Ishikawa (cell line): ENCODE measurements at regions not wholly inside any gene's neighbourhood (a gene's known extent, or its start where the extent isn't known, plus 50 kb on each side); places are given as distances from the start of the nearest gene placed in this dataset.

ENCODE experiments used
- CEBPB ChIP-seq: IDR thresholded peaks from 2 replicates; pipeline ENCODE4 v1.6.1; 2012
- CREB1 ChIP-seq: IDR thresholded peaks from 2 replicates; pipeline ENCODE4 v1.6.1; 2012; ENCODE audit warnings: low read depth
- EGR1 ChIP-seq: IDR thresholded peaks from 2 replicates; pipeline ENCODE4 v1.6.1; 2012
- EP300 ChIP-seq: IDR thresholded peaks from 2 replicates; pipeline ENCODE4 v1.6.1; 2012; ENCODE audit warnings: borderline replicate concordance
- FOXM1 ChIP-seq: IDR thresholded peaks from 2 replicates; pipeline ENCODE4 v1.6.1; 2012; ENCODE audit warnings: low read depth, borderline replicate concordance
- NFIC ChIP-seq: IDR thresholded peaks from 2 replicates; pipeline ENCODE4 v1.6.1; 2012
- RAD21 ChIP-seq: IDR thresholded peaks from 2 replicates; pipeline ENCODE4 v1.6.1; 2012; ENCODE audit warnings: low read depth
- TAF1 ChIP-seq: IDR thresholded peaks from 2 replicates; pipeline ENCODE4 v1.6.1; 2012; ENCODE audit warnings: low read depth, mild to moderate bottlenecking
- TCF12 ChIP-seq: IDR thresholded peaks from 2 replicates; pipeline ENCODE4 v1.6.1; 2012; ENCODE audit warnings: low read depth
- TEAD4 ChIP-seq: IDR thresholded peaks from 2 replicates; pipeline ENCODE4 v1.6.1; 2012
- YY1 ChIP-seq: IDR thresholded peaks from 2 replicates; pipeline ENCODE4 v1.6.1; 2012; ENCODE audit warnings: low read depth
- ZBTB7A ChIP-seq: IDR thresholded peaks from 2 replicates; pipeline ENCODE4 v1.6.1; 2012; ENCODE audit warnings: low read depth
- TF ChIP-seq, protein P1 (sequence below): IDR thresholded peaks from 2 replicates; pipeline ENCODE4 v1.6.1; 2012; ENCODE audit warnings: low read depth, mild to moderate bottlenecking
- TF ChIP-seq, protein P2 (sequence below): IDR thresholded peaks from 2 replicates; pipeline ENCODE4 v1.6.1; 2012
- TF ChIP-seq, protein P3 (sequence below): IDR thresholded peaks from 2 replicates; pipeline ENCODE4 v1.6.1; 2012

DNA sequence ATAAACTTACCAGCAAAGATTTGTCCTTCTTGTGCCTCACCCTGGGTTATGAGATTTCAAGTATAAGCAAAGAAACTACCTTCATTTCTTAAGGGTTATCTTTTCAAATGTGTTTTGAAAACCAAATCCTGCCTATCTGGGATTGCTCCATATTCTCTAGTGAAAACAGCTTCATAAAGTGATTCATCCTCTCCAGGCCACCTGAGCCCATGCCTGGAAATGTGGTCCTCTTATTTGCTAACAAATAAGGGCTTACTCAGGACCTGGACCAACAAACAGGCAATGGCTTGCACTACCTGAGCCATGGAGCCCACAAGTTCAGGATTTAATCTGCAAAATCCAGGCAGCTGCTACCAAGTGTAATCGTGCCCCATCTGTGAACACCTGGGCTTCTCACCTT, 234.4 kb upstream of the RBBP8 start:
- TF ChIP-seq ZBTB7A (no peak), CREB1 (no peak), CEBPB (no peak), NFIC (no peak), TEAD4 (no peak), EGR1 (no peak), RAD21 (no peak)
- TF ChIP-seq, protein P1, sequence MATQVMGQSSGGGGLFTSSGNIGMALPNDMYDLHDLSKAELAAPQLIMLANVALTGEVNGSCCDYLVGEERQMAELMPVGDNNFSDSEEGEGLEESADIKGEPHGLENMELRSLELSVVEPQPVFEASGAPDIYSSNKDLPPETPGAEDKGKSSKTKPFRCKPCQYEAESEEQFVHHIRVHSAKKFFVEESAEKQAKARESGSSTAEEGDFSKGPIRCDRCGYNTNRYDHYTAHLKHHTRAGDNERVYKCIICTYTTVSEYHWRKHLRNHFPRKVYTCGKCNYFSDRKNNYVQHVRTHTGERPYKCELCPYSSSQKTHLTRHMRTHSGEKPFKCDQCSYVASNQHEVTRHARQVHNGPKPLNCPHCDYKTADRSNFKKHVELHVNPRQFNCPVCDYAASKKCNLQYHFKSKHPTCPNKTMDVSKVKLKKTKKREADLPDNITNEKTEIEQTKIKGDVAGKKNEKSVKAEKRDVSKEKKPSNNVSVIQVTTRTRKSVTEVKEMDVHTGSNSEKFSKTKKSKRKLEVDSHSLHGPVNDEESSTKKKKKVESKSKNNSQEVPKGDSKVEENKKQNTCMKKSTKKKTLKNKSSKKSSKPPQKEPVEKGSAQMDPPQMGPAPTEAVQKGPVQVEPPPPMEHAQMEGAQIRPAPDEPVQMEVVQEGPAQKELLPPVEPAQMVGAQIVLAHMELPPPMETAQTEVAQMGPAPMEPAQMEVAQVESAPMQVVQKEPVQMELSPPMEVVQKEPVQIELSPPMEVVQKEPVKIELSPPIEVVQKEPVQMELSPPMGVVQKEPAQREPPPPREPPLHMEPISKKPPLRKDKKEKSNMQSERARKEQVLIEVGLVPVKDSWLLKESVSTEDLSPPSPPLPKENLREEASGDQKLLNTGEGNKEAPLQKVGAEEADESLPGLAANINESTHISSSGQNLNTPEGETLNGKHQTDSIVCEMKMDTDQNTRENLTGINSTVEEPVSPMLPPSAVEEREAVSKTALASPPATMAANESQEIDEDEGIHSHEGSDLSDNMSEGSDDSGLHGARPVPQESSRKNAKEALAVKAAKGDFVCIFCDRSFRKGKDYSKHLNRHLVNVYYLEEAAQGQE: no peak
- TF ChIP-seq, protein P2, sequence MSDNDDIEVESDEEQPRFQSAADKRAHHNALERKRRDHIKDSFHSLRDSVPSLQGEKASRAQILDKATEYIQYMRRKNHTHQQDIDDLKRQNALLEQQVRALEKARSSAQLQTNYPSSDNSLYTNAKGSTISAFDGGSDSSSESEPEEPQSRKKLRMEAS: no peak
- TF ChIP-seq, protein P3, sequence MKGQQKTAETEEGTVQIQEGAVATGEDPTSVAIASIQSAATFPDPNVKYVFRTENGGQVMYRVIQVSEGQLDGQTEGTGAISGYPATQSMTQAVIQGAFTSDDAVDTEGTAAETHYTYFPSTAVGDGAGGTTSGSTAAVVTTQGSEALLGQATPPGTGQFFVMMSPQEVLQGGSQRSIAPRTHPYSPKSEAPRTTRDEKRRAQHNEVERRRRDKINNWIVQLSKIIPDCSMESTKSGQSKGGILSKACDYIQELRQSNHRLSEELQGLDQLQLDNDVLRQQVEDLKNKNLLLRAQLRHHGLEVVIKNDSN: no peak

DNA sequence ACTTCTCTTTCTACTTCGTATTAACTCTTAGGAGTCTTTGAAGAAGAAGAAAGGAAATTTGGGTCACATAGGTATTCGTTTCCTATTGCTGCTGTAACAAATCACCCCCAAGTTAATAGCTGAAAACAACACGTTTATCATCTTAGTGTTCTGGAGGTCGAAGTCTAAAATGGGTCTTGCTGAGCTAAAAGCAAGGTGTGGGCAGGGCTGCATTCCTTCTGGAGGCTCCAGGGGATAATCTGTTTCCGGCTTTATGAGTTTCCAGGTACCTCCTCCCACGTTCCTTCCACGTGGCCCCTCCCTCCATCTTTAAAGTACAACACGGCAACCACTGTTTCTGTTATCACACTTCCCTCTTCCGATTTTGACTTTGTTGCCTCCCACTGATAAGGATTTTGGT, 233.5 kb upstream of the RBBP8 start:
- TF ChIP-seq YY1 (no peak), TCF12 (no peak), EP300 (no peak), FOXM1 (no peak), CEBPB (no peak), TAF1 (no peak), CREB1 (no peak), NFIC (no peak), ZBTB7A (no peak), RAD21 (no peak), EGR1 (no peak), TEAD4 (no peak)
- TF ChIP-seq, protein P1: no peak
- TF ChIP-seq, protein P2: no peak

DNA sequence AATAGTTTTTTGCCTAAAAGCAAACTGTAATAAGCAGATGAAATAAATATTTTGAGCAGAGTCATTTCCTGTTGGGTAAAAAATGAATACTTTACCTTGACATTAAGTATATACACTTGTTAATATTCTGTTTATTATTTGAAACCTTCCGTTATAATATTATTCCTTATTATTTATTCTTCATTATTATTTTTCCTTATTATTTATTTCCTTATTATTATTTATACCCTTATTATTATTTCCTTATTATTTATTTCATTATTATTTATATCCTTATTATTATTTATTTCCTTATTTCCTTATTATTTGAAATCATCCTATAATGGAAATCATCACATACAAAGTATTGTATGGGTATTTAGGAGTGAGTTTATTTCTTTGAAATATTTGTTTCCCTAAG, 232.2 kb upstream of the RBBP8 start:
- TF ChIP-seq TCF12 (no peak), EP300 (no peak), CEBPB (no peak), EGR1 (no peak), CREB1 (no peak)
- TF ChIP-seq, protein P2: no peak
- TF ChIP-seq, protein P1: no peak

DNA sequence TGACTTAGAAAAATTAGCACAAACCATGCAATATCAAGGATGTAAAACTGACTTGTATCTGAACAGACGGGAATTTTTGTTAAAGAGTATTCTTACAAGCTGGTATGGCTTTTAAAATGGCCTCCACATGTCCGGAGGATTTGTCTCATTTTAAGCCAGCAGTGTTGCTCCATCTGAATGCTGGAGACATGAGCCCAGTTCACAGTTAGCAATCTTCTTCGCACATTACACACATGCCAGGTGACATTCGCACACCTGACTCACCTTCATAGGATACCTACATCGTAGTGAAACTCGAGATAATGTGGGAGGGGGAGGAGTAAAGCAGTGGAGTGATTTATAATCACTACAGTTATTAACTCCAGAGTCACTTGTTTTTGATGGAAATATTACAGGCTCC, 231.8 kb upstream of the RBBP8 start:
- TF ChIP-seq NFIC: no peak
- no peak for TF ChIP-seq TEAD4
- TF ChIP-seq EGR1: no peak
- TF ChIP-seq TAF1: no peak

DNA sequence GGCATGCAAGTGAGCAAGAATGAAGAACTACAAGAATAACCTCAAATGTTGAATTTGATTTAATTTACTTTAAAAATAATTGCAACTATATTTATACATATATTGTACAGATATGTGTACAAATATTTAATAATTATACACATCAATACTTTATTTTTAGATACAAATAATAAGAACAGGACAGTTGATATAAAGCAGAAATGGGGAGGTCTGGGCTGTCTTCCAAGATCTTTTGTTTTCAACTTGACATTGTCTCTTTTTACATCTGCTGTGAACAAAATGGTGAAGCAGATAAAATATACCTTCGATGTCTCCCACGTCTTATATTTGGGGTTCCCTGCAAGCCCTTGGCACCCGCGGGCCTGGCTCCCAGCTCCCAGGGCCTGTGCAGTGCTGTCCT, 231.3 kb upstream of the RBBP8 start:
- TF ChIP-seq NFIC (no peak), CREB1 (no peak), EGR1 (no peak), CEBPB (no peak), EP300 (no peak), TCF12 (no peak), YY1 (no peak), FOXM1 (no peak)
- TF ChIP-seq, protein P2: no peak
- TF ChIP-seq, protein P3: no peak
